GM21367 (cell line): ENCODE measurements at regions not wholly inside any gene's neighbourhood (a gene's known extent, or its start where the extent isn't known, plus 50 kb on each side); places are given as distances from the start of the nearest gene placed in this dataset.
"Not testable (repeated sequence)": the region's sequence is repeated elsewhere in the genome, so short reads cannot be mapped to it uniquely, and the experiment has no call there.

Source experiments
- ATAC-seq: cut with Tn5 transposase; IDR thresholded peaks from one replicate; pipeline ENCODE4 v1.9.1; 2021; ENCODE audit not compliant: unreplicated experiment

DNA sequence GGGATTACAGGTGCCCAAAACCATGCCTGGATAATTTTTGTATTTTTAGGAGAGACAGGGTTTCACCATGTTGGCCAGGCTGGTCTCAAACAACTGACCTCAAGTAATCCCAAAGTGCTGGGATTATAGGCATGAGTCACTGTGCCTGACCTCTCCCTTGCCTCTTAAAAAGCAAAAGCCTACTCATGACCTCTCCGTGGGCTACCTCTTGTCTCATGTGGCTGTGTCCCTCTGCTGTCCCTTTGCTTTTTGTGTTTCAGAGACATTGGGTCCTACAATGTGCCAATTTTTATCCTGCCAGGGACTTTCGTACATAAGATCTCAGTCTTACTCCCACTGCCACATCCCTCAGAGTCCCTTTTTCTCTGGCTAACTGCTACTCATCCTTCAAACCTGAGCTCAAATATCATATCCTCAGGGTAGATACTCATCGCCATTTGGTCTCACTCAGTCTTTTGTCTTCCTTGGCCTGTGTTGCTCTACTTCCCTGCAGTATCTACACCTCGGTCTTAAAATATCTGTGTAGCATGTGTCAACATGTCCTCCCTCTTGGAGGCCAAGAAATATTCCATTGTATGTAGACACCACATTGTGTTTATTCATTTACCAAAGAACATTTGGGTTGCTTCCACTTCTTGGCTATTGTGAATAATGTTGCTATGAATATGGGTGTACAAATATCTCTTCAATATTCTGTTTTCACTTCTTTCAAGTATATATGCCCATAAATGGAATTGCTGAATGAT, 465.0 kb upstream of the KLF6 start:
- no peak for ATAC-seq

GRCh38 chr10:4247379-4247778, 462.4 kb upstream of the KLF6 start:
- ATAC-seq, result no peak

DNA sequence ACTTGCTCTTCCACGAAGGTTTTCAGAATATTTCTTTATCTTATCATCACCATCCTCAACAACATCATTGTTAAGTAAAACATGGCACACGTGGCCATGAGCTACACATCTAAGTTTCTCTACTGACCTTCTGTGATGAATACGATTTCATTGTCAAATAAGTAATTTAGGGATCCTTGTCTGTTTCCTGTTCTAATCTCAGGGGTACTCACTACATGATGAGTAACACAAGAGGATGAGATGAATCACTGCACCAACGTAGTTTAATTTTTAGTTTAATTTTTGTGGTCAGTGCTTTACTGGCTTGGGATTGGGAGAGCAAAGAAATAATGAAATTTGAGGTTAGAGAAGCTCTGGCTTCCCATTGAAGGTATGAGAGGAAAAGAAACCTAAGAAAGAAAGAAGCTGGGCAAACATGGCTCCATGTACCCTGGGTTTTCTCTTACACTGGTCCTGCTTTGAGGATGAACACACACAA, 461.9 kb upstream of the KLF6 start:
- ATAC-seq, result no peak

GRCh38 chr10:4243651-4244050, 458.6 kb upstream of the KLF6 start:
- ATAC-seq, result no peak

GRCh38 chr10:4243169-4243568, 458.2 kb upstream of the KLF6 start:
- no peak for ATAC-seq

DNA sequence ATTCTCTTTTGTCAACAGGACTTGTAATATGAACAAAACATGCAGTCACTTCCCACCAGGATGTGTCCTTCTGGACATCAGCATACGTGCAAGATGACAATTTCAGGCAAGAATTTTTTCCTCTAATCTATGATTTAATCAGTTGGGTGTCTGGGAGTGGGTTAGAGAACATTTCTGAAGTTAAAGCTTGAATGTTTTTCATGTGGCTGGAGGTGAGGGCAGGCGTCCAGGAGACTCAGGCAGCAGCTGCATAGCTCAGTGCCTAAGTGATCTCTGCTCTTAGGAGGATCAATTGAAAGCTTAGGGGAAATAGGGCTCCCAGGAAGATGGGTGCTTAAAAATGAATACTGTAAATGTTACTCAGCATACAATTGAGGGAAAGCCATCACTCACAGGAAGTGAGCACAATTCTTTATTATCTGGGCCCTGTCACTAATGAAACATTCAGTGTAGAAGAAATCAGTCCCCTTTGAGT, 457.6 kb upstream of the KLF6 start:
- no peak for ATAC-seq

DNA sequence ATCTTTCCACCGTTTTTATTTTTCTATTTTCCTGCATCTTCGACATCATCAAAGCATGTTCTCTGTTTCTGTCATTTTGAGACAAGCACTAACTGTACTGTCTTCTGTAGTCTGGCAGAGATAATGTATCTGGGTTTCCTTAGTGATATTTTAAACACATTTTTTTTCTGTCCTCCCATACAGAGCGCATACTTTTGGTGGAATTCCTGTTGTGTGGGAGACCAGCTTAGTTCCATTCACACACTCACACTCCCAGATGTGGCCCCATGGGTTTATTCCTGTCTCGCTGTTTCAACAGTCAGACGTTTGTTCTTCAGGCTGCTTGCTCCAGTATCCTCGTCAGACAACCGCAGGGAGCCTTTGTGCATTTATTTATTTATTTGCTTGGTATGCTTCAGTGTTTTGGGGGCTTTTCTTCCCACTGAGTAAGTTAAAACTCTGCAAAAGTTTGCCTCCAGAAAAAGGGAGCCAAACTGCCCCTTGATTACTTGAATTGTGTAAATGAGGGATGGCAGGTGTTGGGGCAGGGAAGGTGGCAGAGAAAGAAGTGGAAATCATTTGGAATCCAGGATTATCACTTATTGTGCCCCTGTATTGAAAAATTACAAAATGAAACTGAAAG, 456.8 kb upstream of the KLF6 start:
- ATAC-seq, result no peak

DNA sequence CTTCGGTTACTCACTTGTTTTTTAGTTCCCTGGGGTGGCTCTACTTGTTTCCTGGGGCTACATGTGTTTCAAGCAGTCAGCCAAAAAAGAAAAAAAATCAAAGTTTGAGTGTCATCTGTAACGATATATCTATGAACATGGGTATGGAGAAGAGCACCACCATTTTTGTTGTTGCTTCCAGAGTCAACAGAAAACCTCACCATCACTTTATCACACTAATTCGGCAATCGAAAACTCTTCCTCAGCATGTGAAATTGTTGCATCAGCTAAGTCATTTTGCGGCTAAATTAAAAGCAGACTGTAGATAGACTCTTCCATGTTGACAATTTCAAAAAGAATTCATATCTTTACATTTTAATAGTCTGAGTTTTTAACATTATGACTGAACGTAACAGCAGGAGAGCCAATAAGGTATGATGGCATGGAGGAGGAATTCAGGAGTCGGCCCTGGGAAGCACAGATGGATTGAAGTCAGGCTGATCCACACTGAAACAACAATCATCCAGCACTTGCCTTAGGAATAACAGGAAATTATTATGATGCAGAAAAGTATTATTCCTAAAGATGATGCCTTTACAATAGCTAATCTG, 455.7 kb upstream of the KLF6 start:
- no peak for ATAC-seq

- no peak for ATAC-seq
Observed at GRCh38 chr10:4239186-4239585, 454.2 kb upstream of the KLF6 start.

GRCh38 chr10:4236905-4237304, 451.9 kb upstream of the KLF6 start:
- not testable (repeated sequence) for ATAC-seq

- no peak for ATAC-seq
Observed at GRCh38 chr10:4234661-4235060, 449.7 kb upstream of the KLF6 start.

- no peak for ATAC-seq
Observed at GRCh38 chr10:4231439-4231838, 446.4 kb upstream of the KLF6 start.

GRCh38 chr10:4230036-4230435, 445.0 kb upstream of the KLF6 start:
- no peak for ATAC-seq

DNA sequence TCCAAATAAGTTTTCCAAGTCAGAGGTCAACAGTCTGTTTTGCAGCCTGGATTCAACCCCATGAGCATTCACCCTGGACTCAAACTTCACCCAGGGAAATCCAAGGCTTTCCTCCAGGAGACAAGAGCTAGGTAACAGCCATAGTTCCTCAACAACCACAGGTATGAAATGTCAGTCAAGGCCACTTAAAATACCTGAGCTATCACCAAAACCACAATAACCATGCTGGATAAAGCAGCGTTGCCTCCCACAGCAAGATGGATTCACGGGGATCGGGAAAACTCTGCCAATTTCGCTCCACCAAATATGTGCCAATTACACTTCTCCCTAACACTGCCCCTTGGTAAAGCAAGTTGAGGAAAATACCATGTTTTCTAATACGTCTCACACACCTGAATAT, 444.1 kb upstream of the KLF6 start:
- no peak for ATAC-seq

- ATAC-seq, result no peak
Observed at GRCh38 chr10:4227586-4227985, 442.6 kb upstream of the KLF6 start.

DNA sequence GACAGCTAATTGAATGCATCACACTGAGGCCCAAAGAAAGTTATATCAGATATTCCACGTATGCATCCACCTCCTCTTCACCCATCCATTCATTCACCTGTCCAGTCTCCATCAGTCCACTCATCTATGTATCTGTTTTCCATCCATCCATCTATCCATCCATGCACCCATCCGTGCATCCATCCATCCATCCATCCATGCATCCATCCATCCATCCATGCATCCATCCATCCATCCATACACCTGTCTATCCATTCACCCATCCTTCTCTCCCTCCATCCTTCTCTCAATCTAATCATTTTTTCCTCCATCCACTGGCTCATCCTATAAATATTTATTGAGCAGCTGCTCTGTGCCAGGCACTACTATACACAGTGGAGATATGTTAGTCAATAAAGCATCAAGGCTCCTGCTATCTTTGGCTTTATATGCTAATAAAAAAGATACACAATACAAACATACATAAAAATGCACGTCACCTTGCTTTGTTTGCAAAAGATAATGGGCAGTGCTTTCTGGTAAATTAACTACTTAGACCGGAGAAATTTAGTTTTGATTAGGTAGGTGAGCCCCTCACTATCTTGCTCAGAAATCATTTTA, 442.0 kb upstream of the KLF6 start:
- ATAC-seq, result no peak

DNA sequence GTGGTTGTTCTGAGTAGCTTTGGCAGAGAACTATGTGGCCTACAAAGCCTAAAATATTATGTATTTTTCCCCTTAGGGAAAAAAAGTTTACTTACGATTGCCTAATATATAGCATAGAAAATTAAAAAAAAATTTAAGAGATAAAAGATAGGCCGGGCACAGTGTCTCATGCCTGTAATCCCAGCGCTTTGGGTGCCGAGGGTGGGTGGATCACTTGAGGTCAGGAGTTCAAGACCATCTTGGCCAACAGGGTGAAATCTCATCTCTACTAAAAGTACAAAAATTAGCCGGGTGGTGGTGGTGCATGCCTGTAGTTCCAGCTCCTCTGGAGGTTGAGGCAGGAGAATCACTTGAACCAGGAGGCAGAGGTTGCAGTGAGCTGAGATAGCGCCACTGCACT, 439.2 kb upstream of the KLF6 start:
- ATAC-seq, result no peak

DNA sequence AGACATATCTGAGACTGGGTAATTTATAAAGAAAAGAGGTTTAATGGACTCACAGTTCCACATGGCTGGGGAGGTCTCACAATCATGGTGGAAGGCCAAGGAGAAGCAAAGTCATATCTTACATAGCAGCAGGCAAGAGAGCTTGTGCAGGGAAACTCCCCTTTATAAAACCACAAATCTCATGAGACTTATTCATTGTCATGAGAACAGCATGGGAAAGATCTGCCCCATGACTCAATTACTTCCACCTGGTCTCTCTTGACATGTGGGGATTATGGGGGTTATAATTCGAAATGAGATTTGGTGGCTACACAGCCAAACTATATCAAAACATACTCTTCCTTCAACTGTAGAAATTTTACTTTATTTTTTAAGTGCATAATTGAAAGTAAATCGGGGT, 436.3 kb upstream of the KLF6 start:
- not testable (repeated sequence) for ATAC-seq

GRCh38 chr10:4219901-4220300, 434.9 kb upstream of the KLF6 start:
- no peak for ATAC-seq

DNA sequence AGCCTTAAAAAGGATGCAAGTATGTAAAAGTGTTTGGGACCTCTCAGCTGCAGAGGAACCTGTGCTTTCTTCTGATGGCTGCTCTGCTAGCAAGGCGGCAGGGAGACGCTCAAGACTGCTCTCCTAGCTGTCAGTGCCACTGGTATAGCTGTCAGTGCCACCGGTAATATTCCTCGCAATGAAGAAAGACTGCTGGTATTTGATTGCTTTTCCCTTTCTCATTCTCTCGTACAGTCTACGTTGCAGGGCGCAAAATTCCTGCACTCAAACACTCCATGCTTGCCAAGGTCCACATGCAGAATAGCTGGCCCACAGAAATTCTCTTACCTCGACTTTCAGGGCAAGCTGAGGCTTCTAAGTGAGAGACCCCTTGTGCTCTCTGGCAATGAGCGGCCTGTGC, 432.6 kb upstream of the KLF6 start:
- ATAC-seq, result no peak

DNA sequence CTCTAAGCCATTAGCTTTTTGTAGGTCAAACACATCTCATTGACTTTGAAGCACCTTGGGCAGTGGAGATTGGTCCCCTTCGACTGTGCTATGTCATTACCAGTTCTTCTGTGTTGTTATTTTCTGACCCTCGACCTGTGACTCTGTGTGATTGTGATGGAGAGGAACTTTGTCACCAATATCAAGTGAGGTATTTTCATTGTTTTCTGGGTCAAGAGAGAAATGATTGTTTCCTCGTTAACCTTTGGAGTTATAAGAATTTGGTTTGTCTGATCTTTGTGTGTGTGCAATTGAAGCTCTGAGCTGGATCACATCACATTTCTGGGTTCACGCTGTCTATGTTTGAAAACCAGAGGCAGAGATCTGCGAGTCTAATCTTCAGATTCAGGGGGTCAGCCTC, 432.2 kb upstream of the KLF6 start:
- no peak for ATAC-seq

DNA sequence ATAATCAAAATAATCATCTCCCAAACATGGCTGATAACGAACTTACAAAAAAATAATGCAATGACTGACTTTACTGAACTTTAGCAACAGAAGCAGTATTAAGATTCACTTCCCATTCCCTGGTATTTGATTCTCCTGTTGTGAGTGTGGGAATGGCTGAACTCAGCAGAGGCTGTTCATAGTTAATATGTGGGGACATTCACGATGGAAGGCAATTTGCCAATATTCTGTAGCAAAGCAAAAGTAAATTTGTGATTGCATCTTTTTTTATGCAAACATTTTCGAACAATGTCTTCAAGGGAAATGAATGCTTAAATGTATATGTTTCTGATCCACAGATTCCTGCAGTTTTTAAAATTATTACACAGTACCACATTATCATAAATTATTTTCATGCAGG, 431.7 kb upstream of the KLF6 start:
- no peak for ATAC-seq
